Left ventricle myocardium inferior (tissue), 1 donor: ENCODE measurements at regions not wholly inside any gene's neighbourhood (a gene's known extent, or its start where the extent isn't known, plus 50 kb on each side); places are given as distances from the start of the nearest gene placed in this dataset.
"Not testable (repeated sequence)": the region's sequence is repeated elsewhere in the genome, so short reads cannot be mapped to it uniquely, and the experiment has no call there.

Experiments used
- DNase-seq: peaks from one replicate; pipeline ENCODE4 v3.0.0-alpha.2; 2020
- H3K27ac ChIP-seq: fragments of 200-600 bp; replicated peaks from 2 replicates; pipeline ENCODE4 v1.8.0; 2021
- H3K27me3 ChIP-seq: fragments of 200-600 bp; 2 replicates; pipeline ENCODE4 v1.8.0; 2021; ENCODE audit warnings: low read depth
- H3K36me3 ChIP-seq: fragments of 200-600 bp; 2 replicates; pipeline ENCODE4 v1.8.0; 2021
- H3K4me1 ChIP-seq: fragments of 200-600 bp; 2 replicates; pipeline ENCODE4 v1.8.0; 2021
- H3K4me3 ChIP-seq: fragments of 200-600 bp; 2 replicates; pipeline ENCODE4 v1.8.0; 2021; ENCODE audit warnings: mild to moderate bottlenecking, moderate library complexity
- H3K9me3 ChIP-seq: fragments of 200-600 bp; replicated peaks from 2 replicates; pipeline ENCODE4 v1.8.0; 2021
- CTCF ChIP-seq: fragments of 200-600 bp; IDR thresholded peaks from 2 replicates; pipeline ENCODE4 v1.8.0; 2021; ENCODE audit warnings: antibody characterized with exemption, mild to moderate bottlenecking, borderline replicate concordance
- intact Hi-C: fragments of 100-400 bp; cut with micrococcal nuclease; formaldehyde crosslinking; loops from one replicate; pipeline ENCODE4 v1.11.0; 2022
- donor health status: DM: no; HTN: yes; CAD: no; lungs with severe emphysema.

GRCh38 chr16:48059936-48060335 is 95.9 kb downstream of the ABCC12 start:
- Histone ChIP-seq H3K4me3 (no peak overlapping the region), H3K27me3 (peaks cover 7% of the 10 kb centered on the region), H3K36me3 (no peaks in the 10 kb centered on the region), H3K27ac (no peak overlapping the region), H3K9me3 (no peaks in the 10 kb centered on the region), H3K4me1 (peaks cover 4% of the 10 kb centered on the region)
- no peak for DNase-seq
- intact Hi-C loops: no loop called here
- TF ChIP-seq CTCF: no peak

- H3K4me3 ChIP-seq, H3K4me1 ChIP-seq, DNase-seq, H3K9me3 ChIP-seq, intact Hi-C loops, H3K27me3 ChIP-seq, H3K27ac ChIP-seq, H3K36me3 ChIP-seq: not testable (repeated sequence)
Measured at GRCh38 chr16:48059190-48059589, 96.6 kb downstream of the ABCC12 start.

- intact Hi-C loops: no loop called here
- Histone ChIP-seq H3K27me3 (peaks cover 22% of the 10 kb centered on the region), H3K27ac (no peak overlapping the region), H3K4me1 (peaks cover 8% of the 10 kb centered on the region), H3K9me3 (no peaks in the 10 kb centered on the region), H3K4me3 (no peak overlapping the region), H3K36me3 (no peaks in the 10 kb centered on the region)
- no peak for DNase-seq
- TF ChIP-seq CTCF: no peak
Measured at GRCh38 chr16:48057048-48057447, 98.7 kb downstream of the ABCC12 start.

- Histone ChIP-seq H3K27ac (no peak overlapping the region), H3K27me3 (peaks cover 41% of the 10 kb centered on the region), H3K4me3 (peak overlapping the region; percentile 37), H3K4me1 (peaks cover 8% of the 10 kb centered on the region), H3K9me3 (no peaks in the 10 kb centered on the region), H3K36me3 (no peaks in the 10 kb centered on the region)
- intact Hi-C loops: no loop called here
- TF ChIP-seq CTCF: peak; percentile 85
- no peak for DNase-seq
Measured at GRCh38 chr16:48054881-48055601, 100.8 kb downstream of the ABCC12 start.

GRCh38 chr16:48053418-48053745 is 102.4 kb downstream of the ABCC12 start:
- intact Hi-C loops: no loop called here
- Histone ChIP-seq H3K36me3 (no peaks in the 10 kb centered on the region), H3K27me3 (peaks cover 48% of the 10 kb centered on the region), H3K27ac (peak overlapping the region; percentile 11), H3K4me1 (peaks cover 8% of the 10 kb centered on the region), H3K4me3 (no peak overlapping the region), H3K9me3 (no peaks in the 10 kb centered on the region)
- DNase-seq: no peak
- no peak for TF ChIP-seq CTCF

GRCh38 chr16:48052731-48053417 is 102.9 kb downstream of the ABCC12 start:
- H3K27ac ChIP-seq: no peak overlapping the region
- TF ChIP-seq CTCF: no peak
- DNase-seq: no peak
- peaks cover 8% of the 10 kb centered on the region for H3K4me1 ChIP-seq
- no peak overlapping the region for H3K4me3 ChIP-seq
- no peaks in the 10 kb centered on the region for H3K9me3 ChIP-seq
- peaks cover 49% of the 10 kb centered on the region for H3K27me3 ChIP-seq
- intact Hi-C loops: no loop called here
- H3K36me3 ChIP-seq: no peaks in the 10 kb centered on the region
